ENCODE measurements at regions not wholly inside any gene's neighbourhood (a gene's known extent, or its start where the extent isn't known, plus 50 kb on each side); places are given as distances from the start of the nearest gene placed in this dataset.

DNA sequence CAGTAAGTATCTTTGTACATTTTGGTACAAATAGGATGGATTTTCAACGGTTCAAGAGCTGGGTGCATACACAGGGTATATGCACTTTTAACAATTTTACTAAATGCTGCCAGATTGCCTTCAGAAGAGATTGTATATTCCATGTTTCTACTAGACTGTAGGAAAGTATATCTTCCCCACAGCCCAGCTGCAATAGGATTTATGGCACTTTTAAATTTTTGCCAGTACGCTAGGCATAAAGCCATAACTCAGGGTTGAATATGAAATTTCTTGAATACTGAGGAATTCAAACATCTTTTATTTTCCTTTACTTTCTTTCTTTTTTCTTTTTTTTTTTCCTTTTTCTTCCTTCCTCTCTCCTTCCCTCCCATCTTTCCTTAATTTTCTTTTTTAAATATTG is 78.7 kb upstream of the SULF2 start (continued):
- no peak for TF ChIP-seq TSHZ2 (CRISPR knock-in tag; IDR thresholded peaks at IDR 0.05)
- no peak for TF ChIP-seq ISL1 (CRISPR knock-in tag; IDR thresholded peaks at IDR 0.05)
- no peak for TF ChIP-seq ZNF8 (CRISPR knock-in tag; IDR thresholded peaks at IDR 0.05)
- TF ChIP-seq RARB (CRISPR knock-in tag; IDR thresholded peaks at IDR 0.05): no peak
- TF ChIP-seq OSR1 (CRISPR knock-in tag; IDR thresholded peaks at IDR 0.05): no peak
- no peak for TF ChIP-seq CSDC2 (CRISPR knock-in tag; IDR thresholded peaks at IDR 0.05)
- TF ChIP-seq ZNF565 (CRISPR knock-in tag; conservative IDR thresholded peaks at IDR 0.05; ENCODE audit: low read depth): no peak

DNA sequence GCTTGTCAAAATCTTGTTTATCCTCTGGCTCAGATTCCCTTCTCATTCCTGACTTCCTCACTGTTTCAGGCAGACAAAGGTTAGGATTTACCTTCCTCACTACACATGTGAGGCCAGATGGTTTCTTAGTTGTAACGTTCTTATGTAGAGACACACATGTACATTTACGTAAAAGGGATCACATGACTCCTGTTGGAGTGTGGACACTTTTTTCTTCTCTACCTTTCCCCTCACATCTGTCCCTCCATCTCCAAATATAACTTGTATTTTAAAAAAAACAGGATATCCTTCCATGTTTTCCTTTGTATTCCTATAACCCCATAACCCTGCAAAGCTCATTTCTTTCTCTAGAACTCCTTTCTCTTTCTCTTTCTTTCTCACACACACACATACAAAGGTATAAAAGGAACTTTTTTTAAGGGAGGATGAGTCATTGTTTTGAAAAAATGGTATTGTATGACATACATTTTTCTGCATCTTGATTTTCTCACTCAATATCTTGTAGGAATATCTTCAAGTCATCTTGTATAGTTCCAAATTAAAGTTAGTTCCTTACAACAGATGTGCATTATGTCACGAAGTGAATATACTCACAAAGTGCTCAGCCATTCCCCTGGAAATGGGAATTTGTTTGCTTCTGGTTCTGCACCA is 78.2 kb upstream of the SULF2 start:
- no peak for TF ChIP-seq CSDC2 (CRISPR knock-in tag; IDR thresholded peaks at IDR 0.05)
- TF ChIP-seq RARB (CRISPR knock-in tag; IDR thresholded peaks at IDR 0.05): no peak
- TF ChIP-seq BACH2 (CRISPR knock-in tag; IDR thresholded peaks at IDR 0.05; ENCODE audit: borderline replicate concordance): no peak
- no peak for TF ChIP-seq CSRNP3 (CRISPR knock-in tag; IDR thresholded peaks at IDR 0.05)
- no peak for TF ChIP-seq PATZ1 (CRISPR knock-in tag; IDR thresholded peaks at IDR 0.05; ENCODE audit: borderline replicate concordance)
- no peak for TF ChIP-seq ESRRG (CRISPR knock-in tag; IDR thresholded peaks at IDR 0.05)
- TF ChIP-seq ZNF565 (CRISPR knock-in tag; conservative IDR thresholded peaks at IDR 0.05; ENCODE audit: low read depth): no peak
- TF ChIP-seq ZFP3 (CRISPR knock-in tag; IDR thresholded peaks at IDR 0.05): no peak
- no peak for TF ChIP-seq TSHZ2 (CRISPR knock-in tag; IDR thresholded peaks at IDR 0.05)
- no peak for TF ChIP-seq ZNF70 (CRISPR knock-in tag; IDR thresholded peaks at IDR 0.05)
- ATAC-seq: no peak

- TF ChIP-seq TSHZ2 (CRISPR knock-in tag; IDR thresholded peaks at IDR 0.05) (no peak), ZFP30 (CRISPR knock-in tag; IDR thresholded peaks at IDR 0.05) (no peak), RARB (CRISPR knock-in tag; IDR thresholded peaks at IDR 0.05) (no peak), ZNF8 (CRISPR knock-in tag; IDR thresholded peaks at IDR 0.05) (no peak), ZNF70 (CRISPR knock-in tag; IDR thresholded peaks at IDR 0.05) (no peak), BACH2 (CRISPR knock-in tag; IDR thresholded peaks at IDR 0.05; ENCODE audit: borderline replicate concordance) (no peak), ESRRG (CRISPR knock-in tag; IDR thresholded peaks at IDR 0.05) (no peak), SNAI2 (CRISPR knock-in tag; IDR thresholded peaks at IDR 0.05) (no peak), PPARA (CRISPR knock-in tag; IDR thresholded peaks at IDR 0.05; ENCODE audit: borderline replicate concordance) (no peak), ARNTL (CRISPR knock-in tag; IDR thresholded peaks at IDR 0.05; ENCODE audit: borderline replicate concordance, low read depth) (no peak), ZC3H10 (CRISPR knock-in tag; IDR thresholded peaks at IDR 0.05) (no peak), ISL1 (CRISPR knock-in tag; IDR thresholded peaks at IDR 0.05) (no peak), CSDC2 (CRISPR knock-in tag; IDR thresholded peaks at IDR 0.05) (no peak), CSRNP3 (CRISPR knock-in tag; IDR thresholded peaks at IDR 0.05) (no peak)
- TF ChIP-seq, protein P1, sequence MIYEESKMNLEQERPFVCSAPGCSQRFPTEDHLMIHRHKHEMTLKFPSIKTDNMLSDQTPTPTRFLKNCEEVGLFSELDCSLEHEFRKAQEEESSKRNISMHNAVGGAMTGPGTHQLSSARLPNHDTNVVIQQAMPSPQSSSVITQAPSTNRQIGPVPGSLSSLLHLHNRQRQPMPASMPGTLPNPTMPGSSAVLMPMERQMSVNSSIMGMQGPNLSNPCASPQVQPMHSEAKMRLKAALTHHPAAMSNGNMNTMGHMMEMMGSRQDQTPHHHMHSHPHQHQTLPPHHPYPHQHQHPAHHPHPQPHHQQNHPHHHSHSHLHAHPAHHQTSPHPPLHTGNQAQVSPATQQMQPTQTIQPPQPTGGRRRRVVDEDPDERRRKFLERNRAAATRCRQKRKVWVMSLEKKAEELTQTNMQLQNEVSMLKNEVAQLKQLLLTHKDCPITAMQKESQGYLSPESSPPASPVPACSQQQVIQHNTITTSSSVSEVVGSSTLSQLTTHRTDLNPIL (CRISPR knock-in tag; IDR thresholded peaks at IDR 0.05; ENCODE audit: low read depth): no peak
- ATAC-seq: no peak
Observed at GRCh38 chr20:47862574-47863240, 77.4 kb upstream of the SULF2 start.

Data from SK-N-SH treated with all-trans-retinoic acid at 6 μM for 48 hours (cell line).